ENCODE measurements at regions not wholly inside any gene's neighbourhood (a gene's known extent, or its start where the extent isn't known, plus 50 kb on each side); places are given as distances from the start of the nearest gene placed in this dataset.

DNA sequence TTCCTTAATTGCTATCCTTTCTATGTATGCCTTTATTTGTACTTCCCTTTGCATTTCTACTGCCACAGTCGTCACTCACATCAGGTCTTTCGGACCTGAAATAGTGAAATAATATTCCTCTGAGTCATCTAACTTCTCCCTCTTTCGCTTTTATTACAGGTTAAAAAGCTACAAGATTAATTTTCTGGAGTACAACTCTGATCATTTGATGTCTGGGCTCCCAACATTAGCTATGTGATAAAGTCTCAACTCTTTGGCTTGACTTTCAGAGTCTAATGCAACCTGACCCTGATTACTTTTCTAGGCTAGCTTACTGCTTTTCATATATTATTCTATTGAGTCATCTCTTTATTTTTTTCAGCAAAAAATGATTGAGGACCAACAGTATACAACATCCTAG is 638.8 kb upstream of the WWC1 start:
- Histone ChIP-seq H4K20me1 (replicated peaks; ENCODE audit: control insufficient read depth, extremely low read depth, insufficient read depth, low read length) (no peaks in the 10 kb centered on the region), H3K27me3 (ENCODE audit: control insufficient read depth in 2 of 2, insufficient read depth in 2 of 2, low read length in 2 of 2) (no peaks in the 10 kb centered on the region), H3K27ac (ENCODE audit: insufficient read depth, low read depth, low read length) (no peak overlapping the region), H3K79me2 (ENCODE audit: control insufficient read depth, insufficient read depth, low read length) (no peaks in the 10 kb centered on the region), H3K36me3 (ENCODE audit: control insufficient read depth in 2 of 2, extremely low read depth in 1 of 2, insufficient read depth in 2 of 2, low read length in 2 of 2) (no peaks in the 10 kb centered on the region), H3K4me2 (ENCODE audit: insufficient read depth, low read length) (no peak overlapping the region), H3K9me3 (replicated peaks; ENCODE audit: control insufficient read depth, insufficient read depth, low read length) (no peaks in the 10 kb centered on the region), H3K4me1 (ENCODE audit: control insufficient read depth, extremely low read depth, insufficient read depth, low read length) (no peaks in the 10 kb centered on the region), H3K9me1 (replicated peaks; ENCODE audit: control insufficient read depth, extremely low read depth, insufficient read depth, low read length) (no peaks in the 10 kb centered on the region), H3K4me3 (replicated peaks in 1 of 3; ENCODE audit: insufficient read depth in 1 of 3, low read depth in 1 of 3, low read length in 3 of 3) (no peak overlapping the region), H3K9ac (replicated peaks; ENCODE audit: extremely low read depth, insufficient read depth, low read length) (no peak overlapping the region), H2AFZ (ENCODE audit: low read depth, low read length) (no peak overlapping the region)
- POLR2A ChIA-PET: no interaction called here
- intact Hi-C loops (cut with micrococcal nuclease): no loop called here
- CTCF ChIA-PET: no interaction called here
- BruUV-seq (replicated peaks): no TSS peak
- dilution Hi-C loops (cut with MboI; ENCODE audit: extremely low pct_ligation_motif_present, low sequenced_read_pairs): no loop called here
- no peak for FAIRE-seq
- DNase-seq (ENCODE audit: low read depth, low spot score): no peak
- no peak for TF ChIP-seq FOS (IDR thresholded peaks at IDR 0.05; ENCODE audit: borderline replicate concordance, insufficient read depth, low read length)
- no peak for TF ChIP-seq GATA2 (IDR thresholded peaks at IDR 0.05; ENCODE audit: insufficient read depth, insufficient read length, low read depth, low read length)
- TF ChIP-seq, protein P1, sequence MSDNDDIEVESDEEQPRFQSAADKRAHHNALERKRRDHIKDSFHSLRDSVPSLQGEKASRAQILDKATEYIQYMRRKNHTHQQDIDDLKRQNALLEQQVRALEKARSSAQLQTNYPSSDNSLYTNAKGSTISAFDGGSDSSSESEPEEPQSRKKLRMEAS (IDR thresholded peaks at IDR 0.05; ENCODE audit: insufficient read depth, insufficient read length): no peak
- TF ChIP-seq MYC (IDR thresholded peaks at IDR 0.05; ENCODE audit: low read depth, low read length): no peak
- TF ChIP-seq, protein P2, sequence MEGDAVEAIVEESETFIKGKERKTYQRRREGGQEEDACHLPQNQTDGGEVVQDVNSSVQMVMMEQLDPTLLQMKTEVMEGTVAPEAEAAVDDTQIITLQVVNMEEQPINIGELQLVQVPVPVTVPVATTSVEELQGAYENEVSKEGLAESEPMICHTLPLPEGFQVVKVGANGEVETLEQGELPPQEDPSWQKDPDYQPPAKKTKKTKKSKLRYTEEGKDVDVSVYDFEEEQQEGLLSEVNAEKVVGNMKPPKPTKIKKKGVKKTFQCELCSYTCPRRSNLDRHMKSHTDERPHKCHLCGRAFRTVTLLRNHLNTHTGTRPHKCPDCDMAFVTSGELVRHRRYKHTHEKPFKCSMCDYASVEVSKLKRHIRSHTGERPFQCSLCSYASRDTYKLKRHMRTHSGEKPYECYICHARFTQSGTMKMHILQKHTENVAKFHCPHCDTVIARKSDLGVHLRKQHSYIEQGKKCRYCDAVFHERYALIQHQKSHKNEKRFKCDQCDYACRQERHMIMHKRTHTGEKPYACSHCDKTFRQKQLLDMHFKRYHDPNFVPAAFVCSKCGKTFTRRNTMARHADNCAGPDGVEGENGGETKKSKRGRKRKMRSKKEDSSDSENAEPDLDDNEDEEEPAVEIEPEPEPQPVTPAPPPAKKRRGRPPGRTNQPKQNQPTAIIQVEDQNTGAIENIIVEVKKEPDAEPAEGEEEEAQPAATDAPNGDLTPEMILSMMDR (IDR thresholded peaks at IDR 0.05; ENCODE audit: extremely low read depth in 1 of 2, insufficient read depth in 1 of 2, low read depth in 1 of 2, low read length in 2 of 2): no peak
- no peak for TF ChIP-seq JUN (IDR thresholded peaks at IDR 0.05; ENCODE audit: borderline replicate concordance, insufficient read depth, insufficient read length, low read depth)
- no peak for TF ChIP-seq EZH2 (IDR thresholded peaks at IDR 0.05; ENCODE audit: borderline replicate concordance, low read depth, low read length, severe bottlenecking)
- no peak for TF ChIP-seq POLR2AphosphoS5 (IDR thresholded peaks at IDR 0.05; ENCODE audit: insufficient read depth, low read depth, low read length)
- TF ChIP-seq POLR2A (IDR thresholded peaks at IDR 0.05; ENCODE audit: low read depth, low read length): no peak

All from endothelial cell of umbilical vein (primary cell).